ENCODE measurements at regions not wholly inside any gene's neighbourhood (a gene's known extent, or its start where the extent isn't known, plus 50 kb on each side); places are given as distances from the start of the nearest gene placed in this dataset.

DNA sequence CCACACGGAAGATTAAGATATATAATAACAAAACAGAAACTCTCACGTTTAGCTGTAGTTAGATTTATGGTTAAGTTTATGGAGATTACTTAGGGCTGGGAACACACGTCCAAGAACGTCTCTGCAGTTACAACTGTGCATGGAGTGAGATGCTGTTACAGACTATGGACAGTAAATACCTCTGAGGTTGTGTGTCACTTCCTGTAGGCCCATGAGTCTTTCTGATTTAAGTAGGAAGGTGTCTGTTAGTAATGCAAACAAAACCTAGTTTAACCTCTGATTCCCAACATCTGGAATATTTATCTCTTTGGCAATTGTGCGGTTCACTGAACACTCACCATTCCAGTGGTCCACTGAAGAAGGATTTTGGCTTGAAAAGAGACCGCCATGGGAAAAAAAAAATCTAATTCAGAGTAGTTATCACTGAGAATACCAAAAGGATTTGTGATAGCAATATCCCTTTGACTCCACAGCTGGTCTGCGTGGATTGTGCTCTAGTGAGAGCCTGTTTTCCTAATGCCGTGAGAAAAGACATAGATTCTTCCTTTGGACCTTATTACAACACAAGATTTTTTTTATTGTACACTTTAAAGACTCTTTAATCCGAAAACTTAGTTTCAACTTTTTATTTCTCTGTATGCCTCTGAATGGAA is 478.2 kb upstream of the CITED2 start:
- Histone ChIP-seq H3K9me3 (no peaks in the 10 kb centered on the region), H3K27me3 (replicated peaks; ENCODE audit: insufficient read depth) (no peaks in the 10 kb centered on the region), H3K36me3 (no peaks in the 10 kb centered on the region), H3K4me1 (replicated peaks) (no peaks in the 10 kb centered on the region), H3K27ac (no peak overlapping the region), H3K4me3 (no peak overlapping the region)
- DNase-seq (ENCODE audit: low spot score), result no peak
- 64% methylated on average over 9 of the region's 9 CpGs for WGBS
- intact Hi-C loops (cut with DNase I), result no loop called here
- TF ChIP-seq POLR2A (IDR thresholded peaks at IDR 0.05) (no peak), POLR2AphosphoS5 (IDR thresholded peaks at IDR 0.05) (no peak)
- TF ChIP-seq, protein P1, sequence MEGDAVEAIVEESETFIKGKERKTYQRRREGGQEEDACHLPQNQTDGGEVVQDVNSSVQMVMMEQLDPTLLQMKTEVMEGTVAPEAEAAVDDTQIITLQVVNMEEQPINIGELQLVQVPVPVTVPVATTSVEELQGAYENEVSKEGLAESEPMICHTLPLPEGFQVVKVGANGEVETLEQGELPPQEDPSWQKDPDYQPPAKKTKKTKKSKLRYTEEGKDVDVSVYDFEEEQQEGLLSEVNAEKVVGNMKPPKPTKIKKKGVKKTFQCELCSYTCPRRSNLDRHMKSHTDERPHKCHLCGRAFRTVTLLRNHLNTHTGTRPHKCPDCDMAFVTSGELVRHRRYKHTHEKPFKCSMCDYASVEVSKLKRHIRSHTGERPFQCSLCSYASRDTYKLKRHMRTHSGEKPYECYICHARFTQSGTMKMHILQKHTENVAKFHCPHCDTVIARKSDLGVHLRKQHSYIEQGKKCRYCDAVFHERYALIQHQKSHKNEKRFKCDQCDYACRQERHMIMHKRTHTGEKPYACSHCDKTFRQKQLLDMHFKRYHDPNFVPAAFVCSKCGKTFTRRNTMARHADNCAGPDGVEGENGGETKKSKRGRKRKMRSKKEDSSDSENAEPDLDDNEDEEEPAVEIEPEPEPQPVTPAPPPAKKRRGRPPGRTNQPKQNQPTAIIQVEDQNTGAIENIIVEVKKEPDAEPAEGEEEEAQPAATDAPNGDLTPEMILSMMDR (IDR thresholded peaks at IDR 0.05), result no peak

DNA sequence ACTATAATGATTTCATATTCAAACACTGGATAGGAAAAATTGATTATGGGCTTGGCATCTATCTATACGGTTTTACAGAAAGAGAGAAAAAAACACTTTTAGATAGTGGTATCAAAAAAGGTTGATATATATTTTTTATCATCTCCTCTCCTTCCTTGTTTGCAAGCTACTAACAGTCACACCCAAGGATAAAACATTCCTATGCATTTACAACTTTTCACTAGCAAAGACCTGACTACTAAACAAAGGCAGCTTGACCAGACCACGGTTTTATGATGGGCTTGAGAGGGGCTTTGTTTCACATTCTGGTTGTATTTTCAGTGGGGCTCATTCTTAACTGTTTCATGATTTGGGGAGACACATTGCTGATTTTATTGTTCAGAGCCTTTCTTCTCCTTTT is 477.6 kb upstream of the CITED2 start:
- Histone ChIP-seq H3K9me3 (no peaks in the 10 kb centered on the region), H3K27ac (no peak overlapping the region), H3K27me3 (replicated peaks; ENCODE audit: insufficient read depth) (no peaks in the 10 kb centered on the region), H3K4me3 (no peak overlapping the region), H3K4me1 (replicated peaks) (no peaks in the 10 kb centered on the region), H3K36me3 (no peaks in the 10 kb centered on the region)
- no peak for DNase-seq (ENCODE audit: low spot score)
- TF ChIP-seq POLR2AphosphoS5 (IDR thresholded peaks at IDR 0.05) (no peak), POLR2A (IDR thresholded peaks at IDR 0.05) (no peak)
- TF ChIP-seq, protein P1 (IDR thresholded peaks at IDR 0.05), result no peak
- intact Hi-C loops (cut with DNase I), result no loop called here
- WGBS, result 53% methylated on average over 2 of the region's 2 CpGs

DNA sequence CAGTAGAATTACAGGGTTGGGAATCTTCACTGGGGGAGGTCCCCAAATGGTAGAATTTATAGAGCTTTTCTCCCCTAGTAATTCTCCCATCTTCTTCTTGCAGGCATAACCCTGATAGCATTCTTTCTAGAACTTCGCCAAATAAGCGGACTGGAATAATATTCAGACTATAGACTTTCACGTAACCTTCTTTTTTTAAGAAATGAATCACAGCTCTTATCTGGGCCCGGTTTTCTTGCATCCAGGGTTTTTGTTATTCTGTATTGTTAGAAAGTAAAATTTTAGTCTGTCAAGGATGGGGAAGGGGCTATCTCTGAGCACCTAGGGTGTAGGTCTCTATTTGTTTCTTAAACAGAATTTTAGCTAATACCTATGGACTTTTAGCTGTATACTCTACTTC is 476.8 kb upstream of the CITED2 start:
- intact Hi-C loops (cut with DNase I), result no loop called here
- Histone ChIP-seq H3K36me3 (no peaks in the 10 kb centered on the region), H3K4me3 (no peak overlapping the region), H3K9me3 (no peaks in the 10 kb centered on the region), H3K27me3 (replicated peaks; ENCODE audit: insufficient read depth) (no peaks in the 10 kb centered on the region), H3K27ac (no peak overlapping the region), H3K4me1 (replicated peaks) (no peaks in the 10 kb centered on the region)
- 49% methylated on average over 4 of the region's 4 CpGs for WGBS
- DNase-seq (ENCODE audit: low spot score), result no peak
- TF ChIP-seq, protein P1 (IDR thresholded peaks at IDR 0.05), result no peak
- no peak for TF ChIP-seq POLR2AphosphoS5 (IDR thresholded peaks at IDR 0.05)
- TF ChIP-seq POLR2A (IDR thresholded peaks at IDR 0.05), result no peak

DNA sequence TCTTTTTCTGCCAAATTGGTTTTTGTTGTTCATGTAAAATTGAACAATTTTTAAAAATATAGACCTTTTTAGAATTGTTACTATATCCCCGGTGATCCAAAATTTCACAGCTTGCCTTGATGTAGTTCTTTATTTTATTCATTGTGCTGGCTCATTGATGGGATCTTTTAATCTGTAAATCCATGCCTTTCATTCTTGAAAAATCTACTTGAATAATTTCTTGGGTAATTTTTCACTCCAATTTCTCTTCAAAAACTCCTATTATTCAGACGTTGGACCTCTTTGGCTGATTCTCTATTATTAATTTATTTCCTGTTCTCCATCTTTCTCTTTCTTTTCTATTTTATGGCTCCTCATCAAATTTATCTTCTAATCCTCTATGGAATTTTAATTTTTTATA is 476.1 kb upstream of the CITED2 start:
- H3K27ac ChIP-seq, result no peak overlapping the region
- no peaks in the 10 kb centered on the region for H3K4me1 ChIP-seq (replicated peaks)
- H3K4me3 ChIP-seq, result no peak overlapping the region
- DNase-seq (ENCODE audit: low spot score), result no peak
- TF ChIP-seq, protein P1 (IDR thresholded peaks at IDR 0.05), result no peak
- TF ChIP-seq POLR2AphosphoS5 (IDR thresholded peaks at IDR 0.05) (no peak), POLR2A (IDR thresholded peaks at IDR 0.05) (no peak)
- H3K36me3 ChIP-seq, result no peaks in the 10 kb centered on the region
- H3K27me3 ChIP-seq (replicated peaks; ENCODE audit: insufficient read depth), result no peaks in the 10 kb centered on the region
- H3K9me3 ChIP-seq, result no peaks in the 10 kb centered on the region
- 99% methylated on average over 2 of the region's 2 CpGs for WGBS
- intact Hi-C loops (cut with DNase I), result no loop called here

DNA sequence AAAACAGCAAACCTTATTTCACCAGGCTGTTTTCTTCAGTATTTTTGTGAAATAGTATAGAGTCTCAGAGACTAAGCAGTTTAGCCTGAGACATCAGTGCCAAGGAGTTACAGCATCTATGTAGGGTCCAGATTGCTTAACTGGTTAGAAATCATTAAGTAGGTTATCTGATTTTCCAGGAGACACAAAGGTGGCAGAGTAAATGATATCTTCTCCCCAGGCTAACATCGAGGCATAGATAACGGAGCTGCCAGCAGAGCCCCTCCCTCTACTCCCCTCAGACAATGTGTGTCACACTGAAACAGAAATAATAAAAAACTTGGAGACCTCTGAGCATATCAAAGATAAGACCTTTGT is 473.0 kb upstream of the CITED2 start:
- Histone ChIP-seq H3K9me3 (no peaks in the 10 kb centered on the region), H3K4me3 (no peak overlapping the region), H3K27me3 (replicated peaks; ENCODE audit: insufficient read depth) (no peaks in the 10 kb centered on the region), H3K4me1 (replicated peaks) (no peaks in the 10 kb centered on the region), H3K27ac (no peak overlapping the region), H3K36me3 (no peaks in the 10 kb centered on the region)
- WGBS, result 8% methylated on average over 2 of the region's 2 CpGs
- intact Hi-C loops (cut with DNase I), result no loop called here
- no peak for DNase-seq (ENCODE audit: low spot score)
- TF ChIP-seq POLR2A (IDR thresholded peaks at IDR 0.05) (no peak), POLR2AphosphoS5 (IDR thresholded peaks at IDR 0.05) (no peak)
- TF ChIP-seq, protein P1 (IDR thresholded peaks at IDR 0.05), result no peak
